Superior temporal gyrus (tissue), 1 donor: ENCODE measurements at regions not wholly inside any gene's neighbourhood (a gene's known extent, or its start where the extent isn't known, plus 50 kb on each side); places are given as distances from the start of the nearest gene placed in this dataset.

Source experiments
- DNase-seq: peaks from one replicate; pipeline ENCODE4 v3.0.0-alpha.2; 2016; ENCODE audit errors: extremely low spot score

DNA sequence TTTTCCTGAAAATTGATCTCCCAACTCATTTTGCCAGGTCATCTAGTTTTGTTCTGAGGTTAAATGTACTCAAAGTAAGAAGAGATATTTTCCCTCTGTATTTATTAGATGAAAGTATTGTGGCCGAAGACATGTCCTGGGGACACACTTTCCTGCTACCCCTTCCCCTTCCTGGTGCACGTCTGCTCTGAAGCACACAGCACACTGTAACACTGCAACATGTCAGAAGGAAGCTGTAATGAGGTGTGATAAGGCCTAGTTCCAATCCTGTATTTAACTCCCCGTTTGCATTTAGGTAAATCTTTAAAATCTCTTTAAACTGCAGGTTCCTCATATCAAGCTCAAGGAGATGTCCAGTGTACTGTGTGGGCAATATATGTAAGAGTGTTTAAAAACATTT, 99.4 kb downstream of the HDGFL1 start:
- DNase-seq, result no peak

GRCh38 chr6:22670605-22671004, 101.2 kb downstream of the HDGFL1 start:
- no peak for DNase-seq

- DNase-seq, result no peak
Observed at GRCh38 chr6:22673474-22673873, 104.1 kb downstream of the HDGFL1 start.

DNA sequence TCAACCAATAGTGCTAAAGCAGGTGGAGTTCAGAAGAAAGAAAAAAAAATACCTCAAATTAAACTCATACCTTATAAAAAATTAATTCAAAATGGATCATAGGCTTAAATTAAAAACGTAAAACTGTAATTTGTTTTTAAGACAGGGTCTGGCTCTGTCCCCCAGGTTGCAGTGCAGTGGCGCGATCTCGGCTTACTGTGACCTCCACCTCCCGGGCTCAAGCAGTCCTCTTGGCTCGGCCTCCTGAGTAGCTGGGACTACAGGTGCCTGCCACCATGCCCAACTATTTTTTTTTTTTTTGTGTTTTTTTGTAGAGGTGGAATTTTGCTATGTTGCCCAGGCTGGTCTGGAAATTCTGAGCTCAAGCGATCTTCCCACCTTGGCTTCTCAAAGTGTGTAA, 111.6 kb downstream of the HDGFL1 start:
- no peak for DNase-seq

GRCh38 chr6:22681761-22682160, 112.4 kb downstream of the HDGFL1 start:
- no peak for DNase-seq

- no peak for DNase-seq
Observed at GRCh38 chr6:22682979-22683378, 113.6 kb downstream of the HDGFL1 start.

GRCh38 chr6:22690446-22690845, 121.1 kb downstream of the HDGFL1 start:
- DNase-seq, result no peak

- no peak for DNase-seq
Observed at GRCh38 chr6:22694092-22694724, 124.8 kb downstream of the HDGFL1 start.

DNA sequence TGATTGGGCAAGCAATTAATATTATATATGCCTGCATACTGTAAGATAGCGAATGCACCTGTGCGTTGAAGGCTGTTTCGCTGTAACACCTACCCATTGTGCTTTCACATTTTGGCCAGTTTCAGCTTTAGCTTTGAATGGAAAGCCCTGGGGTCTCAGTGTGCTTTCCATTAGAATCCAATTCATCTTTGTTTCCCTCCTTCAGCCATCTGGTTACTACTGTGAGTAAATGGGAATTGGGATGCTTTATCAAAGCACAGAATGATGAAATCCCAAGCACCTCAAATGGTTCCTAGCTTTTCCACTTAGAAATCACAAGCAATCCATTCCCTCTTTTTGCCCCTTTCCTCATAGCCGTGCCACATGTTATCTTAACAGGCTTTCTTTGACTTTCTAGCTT, 127.1 kb downstream of the HDGFL1 start:
- no peak for DNase-seq

DNA sequence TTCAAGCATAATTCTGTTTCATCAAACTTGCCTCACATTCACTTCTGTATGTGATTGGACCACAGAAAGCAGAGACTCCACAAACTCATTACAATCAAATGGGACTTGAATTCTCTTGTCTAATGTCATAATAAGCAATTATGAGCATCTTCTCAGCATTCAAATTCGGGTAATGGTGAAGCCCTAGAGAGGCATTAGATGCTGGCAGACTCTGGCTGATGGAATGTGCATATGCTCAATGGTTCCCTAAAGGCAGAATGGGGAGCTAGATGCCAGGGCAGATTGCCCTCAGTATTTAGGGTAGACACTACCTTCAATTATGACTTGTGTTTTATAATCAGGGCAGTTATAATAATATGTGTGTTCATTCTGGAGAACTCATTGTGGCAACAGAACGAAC, 127.9 kb downstream of the HDGFL1 start:
- DNase-seq, result no peak

GRCh38 chr6:22699151-22699550, 129.8 kb downstream of the HDGFL1 start:
- DNase-seq, result no peak

DNA sequence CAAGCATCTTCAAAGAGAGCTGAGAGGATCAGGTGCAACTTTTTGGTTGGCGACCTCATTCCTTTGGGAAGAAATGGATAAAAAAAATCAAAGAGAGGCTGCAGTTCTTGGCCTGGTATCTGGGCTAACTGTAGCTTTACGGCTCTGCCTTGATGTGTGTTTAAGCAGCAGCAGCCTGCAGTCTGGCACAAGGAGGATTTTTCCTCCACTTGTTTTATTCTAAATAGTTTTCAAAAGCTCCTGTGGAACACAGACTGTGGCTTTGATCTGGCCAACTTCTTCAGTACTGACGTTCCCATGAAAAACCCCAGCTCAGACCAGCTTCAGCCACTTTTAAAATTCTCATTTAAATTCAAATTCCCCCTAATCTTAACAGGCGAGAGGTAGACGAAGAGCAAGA, 137.3 kb downstream of the HDGFL1 start:
- DNase-seq, result no peak

DNA sequence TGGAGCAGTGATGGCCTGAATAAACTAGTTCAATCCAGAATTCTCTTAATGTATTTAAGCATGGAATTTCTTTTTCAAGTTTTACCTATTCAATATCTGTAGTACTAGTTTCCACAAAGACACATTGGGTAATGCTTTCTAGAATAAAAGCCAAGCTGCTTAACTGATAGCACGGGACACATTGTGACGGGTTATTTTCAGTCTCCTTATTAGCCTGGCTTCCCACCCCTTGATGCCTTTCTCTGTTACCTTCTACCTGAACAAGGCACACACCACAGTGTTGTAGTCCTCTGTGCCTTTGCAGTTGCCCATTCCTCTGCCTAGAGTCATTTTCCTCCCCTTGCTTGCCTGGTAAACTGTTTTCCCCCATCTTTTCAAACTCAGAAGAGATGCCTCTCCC, 139.1 kb downstream of the HDGFL1 start:
- DNase-seq, result no peak

GRCh38 chr6:22709803-22710202, 140.4 kb downstream of the HDGFL1 start:
- no peak for DNase-seq

DNA sequence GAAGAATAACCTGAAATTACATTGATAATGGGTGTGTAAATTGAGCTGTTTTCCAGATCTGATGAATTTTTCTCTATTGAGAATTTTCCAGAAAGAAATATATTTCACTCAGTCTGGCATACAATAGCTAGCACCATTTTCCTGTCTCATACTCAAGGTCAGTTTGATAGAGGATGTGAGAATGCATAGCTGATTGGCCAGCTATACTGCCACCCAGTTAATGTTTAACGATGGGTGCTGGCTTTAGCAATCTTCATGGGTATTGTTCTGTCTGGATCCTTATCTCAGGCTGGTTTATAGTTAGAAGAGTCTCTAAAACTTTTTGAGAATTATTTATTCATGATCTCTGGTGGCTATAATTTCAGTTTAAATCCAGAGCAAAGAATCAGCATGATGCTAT, 147.4 kb downstream of the HDGFL1 start:
- no peak for DNase-seq

GRCh38 chr6:22717915-22718314, 148.5 kb downstream of the HDGFL1 start:
- no peak for DNase-seq

DNA sequence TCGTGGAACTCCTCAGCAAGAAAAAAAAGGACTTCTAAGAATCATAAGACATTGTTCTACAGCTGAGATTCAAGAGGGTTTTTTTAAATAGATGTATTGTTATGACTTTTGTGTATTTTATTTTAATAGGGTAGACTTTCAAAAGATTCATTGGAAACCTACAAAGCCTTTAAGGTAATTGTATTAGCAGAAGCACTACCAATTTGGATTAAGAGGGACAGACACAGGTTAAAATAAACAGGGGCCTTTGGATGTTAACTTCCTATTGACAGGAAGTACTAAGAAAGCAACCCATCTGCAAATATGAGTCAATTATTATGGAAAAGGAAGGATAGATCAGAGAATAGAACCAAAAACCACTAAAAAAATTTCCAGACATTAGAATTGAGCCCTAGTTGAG, 153.5 kb downstream of the HDGFL1 start:
- no peak for DNase-seq

- no peak for DNase-seq
Observed at GRCh38 chr6:22726966-22727365, 157.6 kb downstream of the HDGFL1 start.

DNA sequence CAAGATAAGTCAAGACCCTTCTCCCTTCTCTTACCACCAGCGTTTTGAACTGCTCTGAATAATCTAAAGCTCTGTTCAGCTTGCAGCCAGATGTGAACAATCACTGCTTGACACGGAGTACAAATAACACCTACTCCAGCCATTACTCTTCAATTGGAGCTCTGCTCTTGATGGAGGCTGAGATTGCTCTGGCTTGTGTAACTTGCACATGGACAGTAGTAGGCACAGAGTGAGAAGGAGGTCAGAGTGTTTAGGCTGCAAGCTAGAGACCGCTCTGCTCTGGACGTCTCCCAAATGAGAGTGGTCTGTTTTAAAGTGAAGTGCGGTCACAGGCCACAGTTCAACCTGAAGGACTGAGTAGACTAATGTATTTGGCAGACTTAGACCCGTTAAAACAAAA, 158.3 kb downstream of the HDGFL1 start:
- DNase-seq, result no peak

GRCh38 chr6:22732176-22732970, 163.0 kb downstream of the HDGFL1 start:
- DNase-seq, result no peak

- DNase-seq, result no peak
Observed at GRCh38 chr6:22736740-22737139, 167.4 kb downstream of the HDGFL1 start.

DNA sequence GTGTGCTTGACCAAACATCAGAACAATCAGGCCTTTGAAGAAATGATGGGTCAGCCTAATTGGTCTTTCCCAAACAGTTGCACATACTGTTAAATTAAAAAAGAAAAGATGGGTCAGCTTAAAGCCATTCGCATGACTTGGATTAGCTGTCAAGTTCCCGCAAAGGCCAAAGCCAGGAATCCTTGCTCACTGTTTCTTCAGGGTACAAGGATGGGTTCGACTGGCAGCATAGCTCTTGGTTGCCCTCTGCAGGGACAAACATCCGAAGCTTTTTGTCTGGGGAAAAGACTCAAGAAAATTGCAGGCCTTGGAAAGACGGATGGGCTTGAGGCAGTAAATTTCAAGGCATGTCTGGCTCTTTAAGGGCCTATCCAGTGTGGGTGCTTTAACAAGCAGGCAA, 168.0 kb downstream of the HDGFL1 start:
- DNase-seq, result peak; percentile 80

DNA sequence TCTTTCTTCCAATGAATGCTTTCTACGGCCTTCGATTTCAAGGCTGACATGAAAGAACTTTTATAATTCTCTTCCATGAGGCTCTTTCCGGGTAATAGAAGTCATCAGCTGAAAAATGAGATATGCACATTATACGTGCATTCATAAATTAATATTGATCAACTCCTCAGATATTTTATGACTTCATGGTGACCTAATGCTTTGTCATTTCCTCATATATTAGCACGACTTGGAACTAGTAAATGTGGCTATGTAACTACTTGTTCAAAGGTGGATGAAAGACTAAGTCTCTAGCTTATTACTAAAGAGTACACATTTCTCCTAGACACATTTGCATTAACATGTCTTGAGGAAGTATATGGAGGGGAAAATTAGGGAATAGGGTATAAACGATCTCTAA, 168.8 kb downstream of the HDGFL1 start:
- DNase-seq, result no peak

DNA sequence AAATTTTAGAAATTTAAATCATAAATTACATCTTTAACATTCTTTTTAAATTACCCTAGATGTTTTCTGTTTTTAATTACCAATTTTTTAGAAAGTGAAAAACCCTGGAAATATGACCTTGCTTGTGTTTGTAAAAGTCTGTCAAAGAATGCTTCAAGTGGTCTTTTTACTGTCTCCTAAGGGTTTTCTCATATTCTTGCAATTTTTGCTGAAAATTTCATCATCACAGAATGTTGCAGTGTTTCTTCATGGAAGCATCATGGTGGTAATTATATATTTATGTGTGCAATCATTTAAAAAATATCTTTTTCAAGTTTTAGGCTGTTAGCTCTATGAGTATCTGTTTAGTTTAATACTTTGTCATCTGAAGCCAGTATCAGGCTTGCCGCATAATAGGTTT, 178.2 kb downstream of the HDGFL1 start:
- no peak for DNase-seq
